ENCODE measurements at regions not wholly inside any gene's neighbourhood (a gene's known extent, or its start where the extent isn't known, plus 50 kb on each side); places are given as distances from the start of the nearest gene placed in this dataset.

GRCh38 chr3:30473374-30474051 lies 132.9 kb upstream of the TGFBR2 start:
- Histone ChIP-seq H3K27me3 (replicated peaks in 1 of 4; ENCODE audit: control insufficient read depth in 3 of 4, extremely low read depth in 1 of 4, insufficient read depth in 3 of 4, low read length in 3 of 4) (no peaks in the 10 kb centered on the region), H2BK5ac (ENCODE audit: low read depth, low read length) (no peak overlapping the region), H2BK20ac (ENCODE audit: low read length) (no peak overlapping the region), H3K4me2 (ENCODE audit: insufficient read depth in 1 of 2, low read depth in 2 of 2, low read length in 2 of 2) (no peak overlapping the region), H3K9ac (replicated peaks in 1 of 4; ENCODE audit: extremely low read depth in 1 of 4, low read depth in 3 of 4, low read length in 3 of 4) (no peak overlapping the region), H3K4me3 (ENCODE audit: extremely low read depth in 1 of 4, insufficient read depth in 2 of 4, low read depth in 3 of 4, low read length in 4 of 4) (no peak overlapping the region), H2AK5ac (ENCODE audit: low read depth, low read length) (no peak overlapping the region), H3K79me1 (ENCODE audit: low read depth, low read length) (no peaks in the 10 kb centered on the region), H3K9me3 (ENCODE audit: insufficient read depth in 2 of 2, low read depth in 1 of 2, low read length in 1 of 2) (no peaks in the 10 kb centered on the region), H3K27ac (ENCODE audit: low read depth, low read length) (no peak overlapping the region), H3K36me3 (ENCODE audit: control insufficient read depth in 2 of 4, insufficient read depth in 4 of 4, low read length in 3 of 4) (no peaks in the 10 kb centered on the region), H3K18ac (ENCODE audit: extremely low read depth, low read length) (no peak overlapping the region), H4K8ac (ENCODE audit: extremely low read depth, insufficient read depth, low read length) (no peak overlapping the region), H4K5ac (ENCODE audit: insufficient read length, low read depth, low read length) (no peak overlapping the region), H4K91ac (replicated peaks; ENCODE audit: insufficient read length, low read length) (no peak overlapping the region), H2BK12ac (ENCODE audit: low read depth, low read length) (no peak overlapping the region), H3K23me2 (ENCODE audit: low read depth, low read length) (no peaks in the 10 kb centered on the region), H2AFZ (ENCODE audit: low read length) (no peak overlapping the region), H3K23ac (ENCODE audit: insufficient read length) (no peak overlapping the region), H2BK120ac (replicated peaks; ENCODE audit: low read depth, low read length) (no peak overlapping the region), H3K56ac (replicated peaks; ENCODE audit: insufficient read length, low read depth, low read length) (no peak overlapping the region), H3K4ac (replicated peaks; ENCODE audit: insufficient read length, low read depth, low read length) (no peak overlapping the region), H2BK15ac (ENCODE audit: low read length) (no peak overlapping the region), H4K20me1 (replicated peaks in 1 of 2; ENCODE audit: control insufficient read depth in 1 of 2, insufficient read depth in 2 of 2, low read length in 2 of 2) (no peaks in the 10 kb centered on the region), H3K14ac (ENCODE audit: insufficient read length) (no peak overlapping the region), H3K79me2 (ENCODE audit: control insufficient read depth in 1 of 2, insufficient read depth in 2 of 2, low read length in 2 of 2) (no peaks in the 10 kb centered on the region), H3K4me1 (replicated peaks in 1 of 4; ENCODE audit: control insufficient read depth in 3 of 4, insufficient read depth in 4 of 4, low read length in 3 of 4) (peaks cover 0 to 3% (median 0%) of the 10 kb centered on the region in 4 experiments; a peak in 1 of 7 replicates)
- 89% methylated on average over 3 of the region's 3 CpGs; no CpG with 5 or more reads in 1 of the 2 experiments for WGBS, 2 experiments (ENCODE audit: extremely low coverage in 1 of 2, insufficient coverage in 1 of 2, insufficient read length in 1 of 2, insufficient replicate concordance in 2 of 2, low coverage in 1 of 2, low lambda C conversion rate in 2 of 2, missing lambda C conversion rate in 1 of 2)
- TF ChIP-seq MAFK (IDR thresholded peaks at IDR 0.05; ENCODE audit: low read depth, low read length) (no peak), ATF3 (IDR thresholded peaks at IDR 0.05; ENCODE audit: insufficient read depth, low read depth, low read length) (no peak), KDM1A (IDR thresholded peaks at IDR 0.05; ENCODE audit: borderline replicate concordance, low read length) (no peak)
- ChIA-PET CTCF (ENCODE audit: partially characterized antibody) (no interaction called here), POLR2A (ENCODE audit: partially characterized antibody) (no interaction called here)
- FAIRE-seq, result no peak
- no peak for DNase-seq (ENCODE audit: low read depth in 1 of 2, low spot score in 2 of 2)
